H9 (cell line): ENCODE measurements at regions not wholly inside any gene's neighbourhood (a gene's known extent, or its start where the extent isn't known, plus 50 kb on each side); places are given as distances from the start of the nearest gene placed in this dataset.

ENCODE experiments used
- DNase-seq: peaks from one replicate; pipeline ENCODE4 v3.0.0-alpha.2; 2017
- H2AFZ ChIP-seq: one replicate; pipeline ENCODE4 v1.6.1; 2013; ENCODE audit warnings: mild to moderate bottlenecking, low read length, control low read depth, moderate library complexity
- H2AK5ac ChIP-seq: 2 replicates; pipeline ENCODE4 v1.6.1; 2013; ENCODE audit warnings: low read length, control low read depth, mixed read lengths; ENCODE audit not compliant: insufficient read length
- H2BK120ac ChIP-seq: one replicate; pipeline ENCODE4 v1.6.1; 2013; ENCODE audit warnings: low read depth, mild to moderate bottlenecking, low read length, control low read depth, inconsistent platforms; ENCODE audit not compliant: poor library complexity, severe bottlenecking
- H2BK12ac ChIP-seq: 2 replicates; pipeline ENCODE4 v1.6.1; 2013; ENCODE audit warnings: low read length, control low read depth, mixed read lengths, low read depth; ENCODE audit not compliant: insufficient read length
- H2BK15ac ChIP-seq: 2 replicates; pipeline ENCODE4 v1.6.1; 2013; ENCODE audit warnings: low read depth, low read length, control low read depth
- H2BK20ac ChIP-seq: one replicate; pipeline ENCODE4 v1.6.1; 2013; ENCODE audit warnings: low read depth, mild to moderate bottlenecking, low read length, control low read depth, inconsistent platforms; ENCODE audit not compliant: poor library complexity, severe bottlenecking
- H2BK5ac ChIP-seq: 2 replicates; pipeline ENCODE4 v1.6.1; 2013; ENCODE audit warnings: low read length, control low read depth, mixed read lengths; ENCODE audit not compliant: insufficient read length
- H3K14ac ChIP-seq: 2 replicates; pipeline ENCODE4 v1.6.1; 2013; ENCODE audit warnings: low read length, control low read depth; ENCODE audit not compliant: insufficient read depth
- H3K18ac ChIP-seq: 2 replicates; pipeline ENCODE4 v1.6.1; 2013; ENCODE audit warnings: low read depth, mild to moderate bottlenecking, mixed read lengths, low read length, control low read depth; ENCODE audit not compliant: insufficient read length
- H3K23ac ChIP-seq: 2 replicates; pipeline ENCODE4 v1.6.1; 2013; ENCODE audit warnings: low read length, control low read depth, mixed read lengths, low read depth; ENCODE audit not compliant: insufficient read length
- H3K23me2 ChIP-seq: 2 replicates; pipeline ENCODE4 v1.6.1; 2013; ENCODE audit warnings: low read depth, mild to moderate bottlenecking, mixed read lengths, low read length, control low read depth; ENCODE audit not compliant: insufficient read length, poor library complexity, severe bottlenecking
- H3K27ac ChIP-seq: 2 replicates; pipeline ENCODE4 v1.5.1; 2013; ENCODE audit warnings: low read length, control low read depth, mixed read lengths, low read depth; ENCODE audit not compliant: insufficient read length
- H3K27me3 ChIP-seq: 2 replicates; pipeline ENCODE4 v1.6.1; 2013; ENCODE audit warnings: low read length, control low read depth, inconsistent platforms; ENCODE audit not compliant: insufficient read depth
- H3K4ac ChIP-seq: 2 replicates; pipeline ENCODE4 v1.6.1; 2013; ENCODE audit warnings: low read depth, mild to moderate bottlenecking, control low read depth, inconsistent platforms, low read length, moderate library complexity
- H3K4me1 ChIP-seq: 2 replicates; pipeline ENCODE4 v1.6.1; 2013; ENCODE audit warnings: low read length, control low read depth, inconsistent platforms; ENCODE audit not compliant: insufficient read depth
- H3K4me2 ChIP-seq: 2 replicates; pipeline ENCODE4 v1.6.1; 2013; ENCODE audit warnings: low read length, control low read depth, mixed read lengths; ENCODE audit not compliant: insufficient read length, insufficient read depth
- H3K56ac ChIP-seq: 2 replicates; pipeline ENCODE4 v1.6.1; 2013; ENCODE audit warnings: low read depth, mild to moderate bottlenecking, mixed read lengths, low read length, control low read depth; ENCODE audit not compliant: insufficient read length
- H3K79me1 ChIP-seq: 2 replicates; pipeline ENCODE4 v1.6.1; 2013; ENCODE audit warnings: low read depth, mild to moderate bottlenecking, moderate library complexity, low read length, control low read depth, inconsistent platforms; ENCODE audit not compliant: insufficient read depth, poor library complexity, severe bottlenecking
- H3K79me2 ChIP-seq: 2 replicates; pipeline ENCODE4 v1.6.1; 2013; ENCODE audit warnings: low read length, control low read depth, inconsistent platforms; ENCODE audit not compliant: insufficient read depth
- H3K9ac ChIP-seq: 2 replicates; pipeline ENCODE4 v1.6.1; 2013; ENCODE audit warnings: low read length, control low read depth, mixed read lengths; ENCODE audit not compliant: insufficient read length; ENCODE audit errors: extremely low read depth
- H3K9me3 ChIP-seq: one replicate; pipeline ENCODE4 v1.6.1; 2013; ENCODE audit warnings: low read depth, low read length, inconsistent platforms; ENCODE audit not compliant: control insufficient read depth
- H3T11ph ChIP-seq: one replicate; pipeline ENCODE4 v1.6.1; 2013; ENCODE audit warnings: mild to moderate bottlenecking, low read length, control low read depth, inconsistent platforms
- H4K20me1 ChIP-seq: one replicate; pipeline ENCODE4 v1.6.1; 2013; ENCODE audit not compliant: control insufficient read depth, insufficient read length, insufficient read depth
- H4K5ac ChIP-seq: 2 replicates; pipeline ENCODE4 v1.6.1; 2013; ENCODE audit warnings: low read depth, mild to moderate bottlenecking, mixed read lengths, low read length, control low read depth; ENCODE audit not compliant: insufficient read length
- H4K8ac ChIP-seq: replicated peaks from 2 replicates; pipeline ENCODE4 v1.6.1; 2013; ENCODE audit warnings: low read length, control low read depth, mixed read lengths, low read depth; ENCODE audit not compliant: insufficient read length
- H4K91ac ChIP-seq: 2 replicates; pipeline ENCODE4 v1.6.1; 2013; ENCODE audit warnings: low read depth, mild to moderate bottlenecking, moderate library complexity, mixed read lengths, low read length, control low read depth; ENCODE audit not compliant: insufficient read length
- H3K27ac Mint-ChIP-seq, 3 experiments: 2 replicates in 2 of 3; 3 replicates in 1 of 3; pipeline ENCODE4 v1.8.0; 2020 to 2021; ENCODE audit warnings: mixed read lengths in 3 of 3, mild to moderate bottlenecking in 1 of 3, moderate library complexity in 1 of 3
- H3K27me3 Mint-ChIP-seq: 2 replicates; pipeline ENCODE4 v1.8.0; 2021; ENCODE audit warnings: low read depth, mild to moderate bottlenecking, moderate library complexity, mixed read lengths
- H3K36me3 Mint-ChIP-seq, 3 experiments: 2 replicates in 2 of 3; 3 replicates in 1 of 3; pipeline ENCODE4 v1.8.0; 2020 to 2021; ENCODE audit warnings: low read depth in 3 of 3, mixed read lengths in 3 of 3; ENCODE audit not compliant: insufficient read depth in 1 of 3
- H3K4me1 Mint-ChIP-seq, 2 experiments: 2 replicates each; pipeline ENCODE4 v1.8.0; 2020; ENCODE audit warnings: mixed read lengths in 2 of 2
- H3K4me3 Mint-ChIP-seq, 2 experiments: 2 replicates in 1 of 2; 3 replicates in 1 of 2; pipeline ENCODE4 v1.8.0; 2020 to 2021; ENCODE audit warnings: mild to moderate bottlenecking in 2 of 2, mixed read lengths in 2 of 2, moderate library complexity in 1 of 2
- H3K9me3 Mint-ChIP-seq, 2 experiments: 2 replicates in 1 of 2; 3 replicates in 1 of 2; pipeline ENCODE4 v1.8.0; 2020; ENCODE audit warnings: mild to moderate bottlenecking in 2 of 2, mixed read lengths in 2 of 2, moderate library complexity in 1 of 2
- whole genome bisulfite sequencing: extraction: QIAGEN DNeasy Blood & Tissue Kit; methylation state at CpG from one replicate; pipeline ENCODE4 v1.1.7; 2013; ENCODE audit warnings: missing lambda C conversion rate, low lambda C conversion rate, mixed read lengths; ENCODE audit not compliant: insufficient read length; ENCODE audit errors: extremely low coverage; 5-methylcytosine and 5-hydroxymethylcytosine counted together
- TF ChIP-seq, protein P1 (sequence below): fragments of 200-600 bp; sonication (generic); conservative IDR thresholded peaks from 3 replicates; pipeline ENCODE4 v1.8.0; 2021; ENCODE audit warnings: antibody characterized with exemption, mild to moderate bottlenecking

DNA sequence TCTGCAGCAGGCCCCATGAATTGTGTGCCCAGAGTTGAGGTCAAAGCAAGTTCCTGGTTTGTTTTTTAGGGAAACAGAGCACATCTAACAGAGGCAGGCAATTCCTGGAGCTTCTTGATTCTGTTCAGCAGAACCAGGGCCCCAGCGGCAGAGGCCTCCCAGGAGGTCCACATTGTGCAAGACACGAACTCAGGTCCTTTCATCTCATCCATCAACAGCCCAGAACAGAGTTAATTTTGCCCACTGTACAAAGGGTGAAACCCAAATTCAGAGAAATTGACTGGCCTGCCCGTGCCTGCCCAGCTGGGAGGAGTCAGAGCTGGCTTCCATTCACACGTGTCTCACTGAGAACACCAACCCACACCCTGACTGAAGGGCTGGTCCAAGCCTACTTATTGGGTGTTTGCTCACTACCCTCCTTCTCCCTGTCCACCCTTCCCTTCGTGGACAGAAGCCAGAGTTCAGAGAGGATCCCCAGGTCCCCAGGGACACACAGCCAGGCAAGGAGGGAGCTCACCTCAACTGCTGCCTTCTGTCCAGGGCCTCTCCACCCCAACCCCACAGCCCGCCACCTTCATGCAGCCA lies 607.1 kb downstream of the TBC1D22A start:
- H3K36me3 Mint-ChIP-seq = peaks cover 14 to 32% (median 17%) of the 10 kb centered on the region in 3 experiments; a peak in 5 of 7 replicates
- peaks cover 88% of the 10 kb centered on the region for H3K9me3 ChIP-seq
- H2AFZ ChIP-seq = no peak overlapping the region
- no peak overlapping the region for H3K4me3 Mint-ChIP-seq
- DNase-seq = no peak
- TF ChIP-seq, protein P1, sequence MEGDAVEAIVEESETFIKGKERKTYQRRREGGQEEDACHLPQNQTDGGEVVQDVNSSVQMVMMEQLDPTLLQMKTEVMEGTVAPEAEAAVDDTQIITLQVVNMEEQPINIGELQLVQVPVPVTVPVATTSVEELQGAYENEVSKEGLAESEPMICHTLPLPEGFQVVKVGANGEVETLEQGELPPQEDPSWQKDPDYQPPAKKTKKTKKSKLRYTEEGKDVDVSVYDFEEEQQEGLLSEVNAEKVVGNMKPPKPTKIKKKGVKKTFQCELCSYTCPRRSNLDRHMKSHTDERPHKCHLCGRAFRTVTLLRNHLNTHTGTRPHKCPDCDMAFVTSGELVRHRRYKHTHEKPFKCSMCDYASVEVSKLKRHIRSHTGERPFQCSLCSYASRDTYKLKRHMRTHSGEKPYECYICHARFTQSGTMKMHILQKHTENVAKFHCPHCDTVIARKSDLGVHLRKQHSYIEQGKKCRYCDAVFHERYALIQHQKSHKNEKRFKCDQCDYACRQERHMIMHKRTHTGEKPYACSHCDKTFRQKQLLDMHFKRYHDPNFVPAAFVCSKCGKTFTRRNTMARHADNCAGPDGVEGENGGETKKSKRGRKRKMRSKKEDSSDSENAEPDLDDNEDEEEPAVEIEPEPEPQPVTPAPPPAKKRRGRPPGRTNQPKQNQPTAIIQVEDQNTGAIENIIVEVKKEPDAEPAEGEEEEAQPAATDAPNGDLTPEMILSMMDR = no peak
- H3K9ac ChIP-seq = no peak overlapping the region
- no peak overlapping the region for H2BK12ac ChIP-seq
- H4K91ac ChIP-seq = no peak overlapping the region
- H3K27ac Mint-ChIP-seq = no peak overlapping the region
- no peak overlapping the region for H3K23ac ChIP-seq
- H3K14ac ChIP-seq = no peak overlapping the region
- no peak overlapping the region for H3K4me2 ChIP-seq
- H3K4ac ChIP-seq = no peak overlapping the region
- H4K8ac ChIP-seq = no peak overlapping the region
- H3K23me2 ChIP-seq = no peaks in the 10 kb centered on the region
- H3K27me3 ChIP-seq = no peaks in the 10 kb centered on the region; the same call in 1 of the 2 replicates
- H2BK15ac ChIP-seq = no peak overlapping the region
- H2AK5ac ChIP-seq = no peak overlapping the region
- peaks cover 2% of the 10 kb centered on the region for H4K20me1 ChIP-seq
- peaks cover 93 to 99% of the 10 kb centered on the region in 2 experiments for H3K9me3 Mint-ChIP-seq
- H2BK20ac ChIP-seq = no peak overlapping the region
- H3T11ph ChIP-seq = no peak overlapping the region
- H3K27ac ChIP-seq = no peak overlapping the region
- no peaks in the 10 kb centered on the region for H3K79me1 ChIP-seq
- no peaks in the 10 kb centered on the region for H3K79me2 ChIP-seq
- WGBS = no CpG with 5 or more reads among the region's 6 CpGs
- no peaks in the 10 kb centered on the region for H3K4me1 Mint-ChIP-seq
- H2BK120ac ChIP-seq = no peak overlapping the region
- no peak overlapping the region for H3K18ac ChIP-seq
- no peak overlapping the region for H4K5ac ChIP-seq
- H3K4me1 ChIP-seq = no peaks in the 10 kb centered on the region
- H2BK5ac ChIP-seq = no peak overlapping the region
- no peak overlapping the region for H3K56ac ChIP-seq
- H3K27me3 Mint-ChIP-seq = peaks cover 3% of the 10 kb centered on the region
